ENCODE measurements at regions not wholly inside any gene's neighbourhood (a gene's known extent, or its start where the extent isn't known, plus 50 kb on each side); places are given as distances from the start of the nearest gene placed in this dataset.

DNA sequence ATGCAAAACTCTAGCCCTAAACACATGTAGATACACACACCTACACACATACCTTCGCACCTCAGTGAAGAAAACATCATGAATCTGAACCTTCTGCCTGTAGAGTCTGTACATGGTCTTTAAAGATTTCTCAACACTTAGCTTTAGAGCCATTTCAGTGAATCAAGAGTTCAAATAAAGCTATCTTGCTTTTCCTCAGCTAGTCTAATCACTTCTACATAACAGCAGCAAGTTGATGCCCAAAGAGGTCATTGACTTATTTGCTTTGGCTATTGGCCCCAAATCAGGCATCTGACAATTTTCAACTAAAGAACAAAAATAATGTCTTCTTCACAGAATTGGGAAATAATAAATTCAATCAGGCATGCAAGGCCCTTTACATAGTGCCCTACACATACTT lies 127.9 kb upstream of the SGCD start:
- POLR2A ChIA-PET (ENCODE audit: unreplicated experiment), result no interaction called here
- Histone ChIP-seq H3K27ac (ENCODE audit: insufficient read depth, low read length) (no peak overlapping the region), H3K9me1 (ENCODE audit: insufficient read depth, low read length) (peaks cover 3% of the 10 kb centered on the region; the same call in 1 of the 2 replicates), H2BK5ac (ENCODE audit: low read depth, low read length, poor library complexity, severe bottlenecking) (no peak overlapping the region), H2AFZ (replicated peaks; ENCODE audit: low read length, poor library complexity) (no peak overlapping the region), H2BK20ac (ENCODE audit: low read depth, low read length) (no peak overlapping the region), H3K4me1 (ENCODE audit: control insufficient read depth, insufficient read depth, low read length) (peaks cover 7% of the 10 kb centered on the region), H2AK9ac (replicated peaks; ENCODE audit: low read depth, low read length, poor library complexity) (no peak overlapping the region), H3K36me3 (ENCODE audit: control insufficient read depth, insufficient read depth, low read length) (no peaks in the 10 kb centered on the region), H4K91ac (ENCODE audit: insufficient read depth, low read depth, low read length) (no peak overlapping the region), H3K9me3 (ENCODE audit: control insufficient read depth, insufficient read depth, low read length) (no peaks in the 10 kb centered on the region), H3K27me3 (ENCODE audit: control insufficient read depth, insufficient read depth, low read length) (no peaks in the 10 kb centered on the region), H2AK5ac (ENCODE audit: low read depth, low read length) (no peak overlapping the region), H2BK120ac (ENCODE audit: low read depth, low read length) (no peak overlapping the region), H3K18ac (ENCODE audit: low read depth, low read length) (peak overlapping the region; percentile 39; the same call in 1 of the 2 replicates), H3K4me3 (ENCODE audit: insufficient read depth, low read depth, low read length) (no peak overlapping the region), H4K8ac (ENCODE audit: low read depth in 2 of 2, low read length in 2 of 2) (no peak overlapping the region), H3K9ac (ENCODE audit: low read depth, low read length) (no peak overlapping the region), H3K4ac (ENCODE audit: low read depth, low read length) (no peak overlapping the region), H3K4me2 (ENCODE audit: low read depth, low read length) (no peak overlapping the region), H2BK15ac (ENCODE audit: low read depth, low read length) (no peak overlapping the region), H4K20me1 (ENCODE audit: insufficient read depth, low read length) (no peaks in the 10 kb centered on the region), H3K79me1 (ENCODE audit: low read depth in 1 of 2, low read length in 2 of 2) (no peaks in the 10 kb centered on the region), H3K14ac (replicated peaks; ENCODE audit: low read depth, low read length) (no peak overlapping the region), H3K56ac (ENCODE audit: extremely low read depth, insufficient read depth, low read length) (no peak overlapping the region), H3K23ac (ENCODE audit: low read depth, low read length) (no peak overlapping the region), H4K5ac (ENCODE audit: low read depth, low read length) (no peak overlapping the region)
- BruUV-seq (replicated peaks), result no TSS peak
- intact Hi-C loops (cut with micrococcal nuclease), result no loop called here
- dilution Hi-C loops (cut with HindIII; ENCODE audit: low sequenced_read_pairs, unreplicated experiment), result no loop called here
- in situ Hi-C loops (cut with MboI; ENCODE audit: low sequenced_read_pairs), result no loop called here
- no peak for ATAC-seq (ENCODE audit: low read depth)
- TF ChIP-seq NFE2L2 (IDR thresholded peaks at IDR 0.05; ENCODE audit: low read depth, low read length) (no peak), RFX5 (IDR thresholded peaks at IDR 0.05; ENCODE audit: low read depth, low read length) (no peak), CEBPB (IDR thresholded peaks at IDR 0.05; ENCODE audit: low read depth, low read length) (no peak), SMC3 (IDR thresholded peaks at IDR 0.05; ENCODE audit: low read depth, low read length) (no peak), POLR2A (IDR thresholded peaks at IDR 0.05; ENCODE audit: low read depth, low read length) (no peak), BHLHE40 (IDR thresholded peaks at IDR 0.05; ENCODE audit: low read depth, low read length) (no peak), FOS (IDR thresholded peaks at IDR 0.05; ENCODE audit: low read depth, low read length) (no peak)
- TF ChIP-seq, protein P1, sequence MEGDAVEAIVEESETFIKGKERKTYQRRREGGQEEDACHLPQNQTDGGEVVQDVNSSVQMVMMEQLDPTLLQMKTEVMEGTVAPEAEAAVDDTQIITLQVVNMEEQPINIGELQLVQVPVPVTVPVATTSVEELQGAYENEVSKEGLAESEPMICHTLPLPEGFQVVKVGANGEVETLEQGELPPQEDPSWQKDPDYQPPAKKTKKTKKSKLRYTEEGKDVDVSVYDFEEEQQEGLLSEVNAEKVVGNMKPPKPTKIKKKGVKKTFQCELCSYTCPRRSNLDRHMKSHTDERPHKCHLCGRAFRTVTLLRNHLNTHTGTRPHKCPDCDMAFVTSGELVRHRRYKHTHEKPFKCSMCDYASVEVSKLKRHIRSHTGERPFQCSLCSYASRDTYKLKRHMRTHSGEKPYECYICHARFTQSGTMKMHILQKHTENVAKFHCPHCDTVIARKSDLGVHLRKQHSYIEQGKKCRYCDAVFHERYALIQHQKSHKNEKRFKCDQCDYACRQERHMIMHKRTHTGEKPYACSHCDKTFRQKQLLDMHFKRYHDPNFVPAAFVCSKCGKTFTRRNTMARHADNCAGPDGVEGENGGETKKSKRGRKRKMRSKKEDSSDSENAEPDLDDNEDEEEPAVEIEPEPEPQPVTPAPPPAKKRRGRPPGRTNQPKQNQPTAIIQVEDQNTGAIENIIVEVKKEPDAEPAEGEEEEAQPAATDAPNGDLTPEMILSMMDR (conservative IDR thresholded peaks at IDR 0.05; ENCODE audit: low read depth, low read length), result no peak
- no peak for DNase-seq
- CTCF ChIA-PET, result no interaction called here
- WGBS, 2 experiments (ENCODE audit: extremely low coverage in 2 of 2, insufficient read length in 1 of 2), result no CpG with 5 or more reads among the region's 1 CpG
